Stimulated activated CD8-positive, alpha-beta memory T cell treated with anti-CD3 and anti-CD28 coated beads, Interleukin-4, amount 100 ng/mL, for 4 hours (primary cell): ENCODE measurements at regions not wholly inside any gene's neighbourhood (a gene's known extent, or its start where the extent isn't known, plus 50 kb on each side); places are given as distances from the start of the nearest gene placed in this dataset.
A peak's percentile ranks its signal among the peaks of the same experiment; 100 is the strongest.
"Not testable (repeated sequence)": the region's sequence is repeated elsewhere in the genome, so short reads cannot be mapped to it uniquely, and the experiment has no call there.

Source experiments
- DNase-seq, 2 donors: peaks; one replicate each; pipeline ENCODE4 v3.0.0-alpha.2; 2020; ENCODE audit warnings: low read depth in 2 of 2, low spot score in 1 of 2

GRCh38 chr10:60621018-60621417, 157.3 kb upstream of the CDK1 start:
- no peak for DNase-seq

DNA sequence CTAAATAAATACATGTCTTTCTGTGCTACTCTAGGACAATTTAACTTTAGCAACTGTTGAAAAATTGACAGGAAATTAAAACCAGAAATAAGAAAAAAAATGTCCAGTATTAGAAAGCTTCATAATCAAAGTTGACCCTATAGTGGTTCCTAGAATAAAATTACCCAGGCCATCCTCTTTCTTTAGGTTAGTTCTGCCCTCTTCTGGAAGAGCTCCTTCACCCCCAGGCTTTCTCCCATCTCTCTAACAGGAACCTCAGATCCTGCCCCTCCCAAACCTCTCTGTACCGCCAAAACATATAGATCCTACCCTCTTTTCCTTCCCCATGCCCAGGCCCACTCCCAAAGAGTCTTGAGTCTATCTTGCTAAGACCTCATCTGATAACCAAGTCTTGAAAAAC, 159.4 kb upstream of the CDK1 start:
- no peak for DNase-seq

DNA sequence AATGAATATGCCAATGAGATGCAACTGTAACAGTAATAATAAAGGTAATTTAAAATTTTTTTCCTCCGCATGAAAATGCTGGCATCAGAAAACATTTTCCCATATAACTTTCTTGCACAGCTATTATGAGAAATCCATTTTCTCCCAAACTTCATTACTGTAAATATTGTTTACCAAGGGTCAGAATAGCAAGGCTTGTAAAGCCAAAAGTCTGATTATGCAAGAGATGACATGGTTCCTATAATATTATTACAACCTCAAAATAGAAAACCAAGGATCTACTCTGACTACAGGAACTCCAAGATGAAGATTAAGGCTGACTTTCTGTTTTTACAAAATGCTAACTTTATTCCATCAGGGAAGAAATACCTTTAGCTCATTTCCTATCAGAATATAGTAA, 162.7 kb upstream of the CDK1 start:
- no peak for DNase-seq

DNA sequence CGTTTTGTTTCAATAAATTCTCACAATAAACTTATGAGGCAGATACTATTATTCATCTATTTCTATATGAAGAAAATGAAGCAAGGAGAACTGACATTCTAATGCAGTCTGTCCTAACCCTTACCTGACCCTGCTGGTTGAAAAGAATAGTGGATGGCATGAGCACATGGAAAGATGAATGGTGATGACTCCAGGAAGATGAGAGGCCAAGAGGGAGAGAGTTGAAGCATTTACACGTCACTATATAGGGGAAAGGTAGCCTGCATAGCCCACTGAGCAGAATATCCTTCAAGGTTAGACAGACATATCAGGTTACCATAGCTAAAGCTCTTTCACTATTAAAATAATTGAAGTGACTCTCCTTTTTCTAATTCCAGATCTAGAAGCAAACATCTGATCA, 163.9 kb upstream of the CDK1 start:
- DNase-seq: no peak

GRCh38 chr10:60613434-60613833, 164.8 kb upstream of the CDK1 start:
- no peak for DNase-seq

DNA sequence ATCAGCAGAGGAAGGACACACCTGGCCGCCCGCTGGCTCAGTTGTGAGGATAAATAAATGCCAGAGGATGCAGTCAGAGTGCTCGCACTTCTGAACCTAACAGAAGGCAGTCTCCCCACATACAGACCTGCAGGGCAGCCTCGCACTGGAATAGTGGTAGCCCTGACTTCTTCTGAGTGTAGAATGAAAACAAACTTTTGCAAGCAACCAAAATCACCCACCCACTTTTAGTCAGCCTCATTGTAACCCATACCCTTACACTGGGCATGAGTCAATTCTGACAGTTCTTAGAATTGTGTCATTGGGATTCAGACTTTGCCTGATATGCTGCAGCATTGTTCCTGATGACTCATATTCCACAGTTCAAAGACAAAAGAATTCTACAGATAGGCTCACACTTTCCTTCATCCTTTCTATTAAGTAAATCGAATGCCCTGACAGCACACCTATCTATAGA, 167.0 kb upstream of the CDK1 start:
- no peak for DNase-seq

DNA sequence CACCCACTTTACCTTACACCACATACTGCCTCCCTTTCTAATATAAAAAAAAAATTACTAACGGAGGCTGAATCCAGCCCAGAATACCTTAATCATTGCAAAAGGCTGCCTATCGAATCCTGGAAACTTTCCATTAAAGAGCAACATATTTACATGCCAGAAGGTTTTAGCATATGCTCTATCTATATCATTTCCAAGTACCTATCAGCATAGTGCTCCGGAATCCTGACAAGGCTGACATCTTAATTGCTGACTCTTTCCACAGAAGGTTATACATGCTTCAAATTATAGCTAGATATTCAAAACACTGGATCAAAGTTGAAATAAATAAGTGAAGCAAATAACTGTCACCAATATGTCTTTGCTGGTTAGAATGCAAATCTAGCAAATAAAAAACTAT, 170.9 kb upstream of the CDK1 start:
- DNase-seq: no peak

- DNase-seq: no peak
Measured at GRCh38 chr10:60606343-60607080, 171.8 kb upstream of the CDK1 start.

DNA sequence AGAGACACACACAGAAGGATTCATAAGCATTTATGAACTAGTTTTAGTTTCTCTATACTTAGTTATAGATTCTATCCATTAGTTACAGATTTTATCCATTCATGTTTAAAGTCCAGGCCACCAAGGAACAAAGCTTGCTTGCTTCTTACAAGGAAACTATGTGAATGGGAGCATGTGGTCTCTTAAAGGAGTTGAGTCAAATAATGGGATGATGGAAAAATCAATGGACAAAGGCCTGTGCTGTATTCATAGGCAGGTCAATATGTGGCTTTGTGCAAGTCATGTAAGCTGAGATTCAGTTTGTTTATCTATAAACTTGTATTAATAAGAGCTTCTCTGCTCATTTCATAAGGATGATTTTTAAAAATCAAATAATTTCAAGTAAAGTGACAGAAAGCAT, 172.8 kb upstream of the CDK1 start:
- no peak for DNase-seq

GRCh38 chr10:60604342-60604741, 173.9 kb upstream of the CDK1 start:
- DNase-seq: no peak

DNA sequence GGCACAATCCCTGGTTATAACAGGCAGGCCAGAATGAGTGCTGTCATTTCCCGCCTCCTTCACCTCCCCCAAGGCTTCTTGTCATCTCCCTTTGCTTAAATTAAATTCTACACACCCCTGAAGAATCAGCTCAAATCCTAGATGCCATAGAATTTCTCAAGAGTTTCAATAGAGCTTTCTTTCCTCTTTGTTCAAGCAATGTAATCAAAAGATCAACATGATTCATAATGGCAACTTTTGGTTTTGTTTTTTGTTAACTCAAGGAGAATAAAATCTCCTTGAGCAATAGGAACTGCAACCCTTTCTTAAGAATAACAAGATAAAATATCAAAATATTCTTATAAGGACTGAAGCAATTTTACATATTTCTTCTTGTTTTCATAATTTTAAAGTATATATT, 180.8 kb upstream of the CDK1 start:
- DNase-seq: no peak

DNA sequence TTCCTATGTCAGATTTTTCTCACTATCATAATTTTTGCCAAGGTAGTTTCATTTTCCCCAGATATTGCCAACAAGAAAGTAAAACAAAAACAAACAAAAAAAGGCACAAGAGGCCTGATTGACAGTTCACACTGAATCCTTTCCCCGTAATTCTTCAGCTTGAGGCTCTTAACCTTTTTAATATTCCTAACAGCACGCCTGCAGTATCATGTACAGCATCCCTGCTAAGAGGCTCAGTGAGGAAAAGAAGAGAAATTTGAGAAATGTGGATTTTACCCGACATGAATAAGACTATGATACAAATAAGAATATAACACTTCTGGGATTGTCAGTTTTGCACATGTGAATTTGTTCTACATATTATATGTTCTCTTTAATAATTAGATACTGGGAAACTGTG, 182.4 kb upstream of the CDK1 start:
- no peak for DNase-seq

DNA sequence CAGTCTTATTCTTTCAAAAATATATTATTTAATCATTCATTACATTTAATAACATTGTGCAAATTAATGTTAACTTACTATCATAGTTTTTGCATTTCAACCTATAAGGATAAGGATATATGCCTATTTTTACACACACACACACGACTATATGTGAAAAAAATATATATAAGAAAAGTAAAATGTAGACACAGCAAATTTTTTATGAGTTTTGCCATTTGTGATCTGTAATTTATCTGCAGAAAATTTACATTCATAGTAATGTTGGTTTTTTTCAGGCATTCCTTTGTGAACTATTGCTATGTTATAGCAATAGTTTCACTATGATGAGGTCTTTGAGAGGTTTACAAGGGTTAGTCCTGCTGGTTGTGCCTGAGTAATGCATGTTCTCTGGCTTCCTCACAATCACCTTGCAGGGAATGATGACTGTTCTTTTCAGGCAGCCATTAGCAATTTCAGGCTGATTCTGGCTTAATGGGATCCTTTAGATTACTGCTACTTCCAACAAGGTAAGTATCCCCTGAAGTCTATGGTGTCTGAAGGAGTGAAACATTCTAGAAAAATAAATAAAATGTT, 183.7 kb upstream of the CDK1 start:
- no peak for DNase-seq

- DNase-seq: no peak
Measured at GRCh38 chr10:60591119-60591518, 187.2 kb upstream of the CDK1 start.

DNA sequence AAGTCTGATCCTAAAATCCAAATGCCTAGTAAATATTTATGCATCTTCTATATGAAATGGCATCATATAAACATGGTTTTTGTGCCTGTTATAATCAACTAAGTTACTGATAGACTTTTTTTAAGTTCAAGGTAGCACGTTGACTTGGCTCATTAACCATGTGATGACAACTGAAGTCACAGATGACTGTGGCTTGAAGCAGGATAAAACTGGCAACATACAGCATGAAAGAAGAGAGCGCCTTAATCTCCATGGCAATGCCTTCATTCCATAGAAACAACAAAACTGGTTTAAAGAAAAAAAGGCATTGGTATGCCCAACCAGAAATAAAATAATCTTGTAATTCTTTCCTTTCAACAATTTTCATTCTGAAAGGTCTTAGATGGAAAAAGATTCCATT, 188.9 kb upstream of the CDK1 start:
- no peak for DNase-seq

GRCh38 chr10:60581782-60582181, 192.1 kb upstream of the ANK3 start:
- not testable (repeated sequence) for DNase-seq

DNA sequence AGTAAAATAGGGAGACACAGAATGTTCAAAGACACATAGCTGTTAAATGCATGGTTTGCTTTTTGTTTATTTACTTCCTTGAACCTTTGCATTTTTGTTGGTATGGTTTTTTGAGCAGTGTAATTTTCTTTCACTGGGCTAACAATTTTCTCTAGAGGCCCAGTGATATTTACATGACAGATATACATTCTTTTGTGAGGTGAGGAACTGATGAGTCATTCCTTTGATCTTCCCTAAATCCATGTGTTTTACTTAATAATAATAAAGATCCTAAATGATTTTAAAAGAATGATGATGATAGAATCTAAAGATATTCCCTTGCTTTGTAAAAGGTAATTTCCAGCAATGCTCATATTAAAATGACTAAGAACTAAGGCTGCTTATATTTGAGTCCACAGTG, 188.5 kb upstream of the ANK3 start:
- no peak for DNase-seq

DNA sequence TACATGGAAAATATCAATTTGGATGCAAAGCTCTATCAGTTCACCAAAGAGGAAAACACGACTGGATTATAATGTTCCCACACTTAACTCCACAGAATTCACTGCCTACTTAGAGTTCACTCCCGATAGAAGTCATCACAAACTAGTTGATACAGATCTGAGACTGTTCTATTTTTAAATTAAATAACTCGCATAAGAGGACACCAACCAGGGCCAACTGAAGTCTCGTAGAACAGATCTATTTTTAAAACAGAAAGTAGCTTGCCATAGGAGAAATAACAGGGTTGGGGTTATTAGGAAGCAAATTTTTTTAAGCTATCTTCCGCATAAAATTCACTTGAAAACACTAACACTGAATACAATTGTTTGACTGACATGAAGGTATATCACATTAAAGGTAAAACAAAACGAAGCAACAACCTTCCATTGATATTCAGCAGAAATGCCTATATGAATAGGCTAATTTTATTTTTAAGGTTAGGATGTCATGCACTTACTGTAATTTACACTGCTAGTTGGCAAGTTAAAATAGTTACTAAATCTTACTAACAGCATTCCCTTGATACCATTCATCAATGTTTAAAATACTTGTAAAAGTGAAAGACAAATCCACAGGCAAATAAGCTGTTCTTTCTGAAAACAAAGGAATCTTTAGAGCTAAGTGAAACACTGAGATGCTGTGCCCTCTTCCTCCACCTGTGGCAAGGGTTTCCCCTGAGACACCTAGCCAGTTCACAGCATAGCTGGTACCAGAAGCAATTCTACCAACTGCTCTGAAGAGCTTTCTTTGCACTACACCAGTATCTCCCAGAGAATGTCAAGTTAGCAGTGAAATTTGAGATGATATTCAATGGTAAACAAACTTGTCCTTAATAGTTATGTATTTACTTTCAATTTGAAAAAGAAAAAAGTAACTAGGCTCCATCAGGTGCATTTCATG, 186.7 kb upstream of the ANK3 start:
- DNase-seq: no peak

DNA sequence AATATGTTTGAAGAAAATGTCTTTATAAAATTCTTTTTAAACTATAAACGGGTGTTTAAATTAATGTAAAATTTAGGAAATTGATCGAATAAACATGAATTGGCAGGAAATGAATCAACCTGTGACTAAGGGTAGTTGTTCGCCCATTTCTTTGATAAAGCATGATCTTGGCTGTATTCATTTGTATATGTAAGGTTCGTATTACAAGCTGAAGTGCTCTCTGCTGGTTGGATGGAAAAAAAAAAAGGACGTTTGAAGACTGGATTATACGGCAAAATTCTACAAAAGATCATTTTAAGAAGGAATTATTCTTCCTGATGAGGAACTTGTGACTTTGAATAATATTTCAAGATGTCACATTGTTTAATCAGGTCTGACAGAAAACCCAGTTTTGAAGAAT, 185.4 kb upstream of the ANK3 start:
- DNase-seq: no peak

DNA sequence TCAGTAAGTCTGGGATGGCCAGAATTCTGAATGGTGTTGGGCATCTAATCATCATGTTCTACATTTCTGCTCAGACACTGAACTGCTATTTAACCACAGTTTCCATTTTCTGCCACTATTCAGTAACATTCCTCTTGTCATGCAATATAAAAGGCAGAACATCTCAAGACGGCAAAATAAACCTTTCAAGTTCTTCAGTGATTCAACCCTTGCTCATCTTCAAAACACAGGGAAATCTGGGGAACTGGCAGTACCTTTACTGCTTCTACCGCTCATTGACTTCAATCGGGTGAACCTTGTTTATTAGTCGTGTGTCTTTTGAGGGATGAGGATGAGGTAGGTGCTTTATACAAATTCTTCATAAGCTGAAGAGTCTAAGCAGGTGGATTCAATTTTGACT, 184.7 kb upstream of the ANK3 start:
- DNase-seq: no peak

DNA sequence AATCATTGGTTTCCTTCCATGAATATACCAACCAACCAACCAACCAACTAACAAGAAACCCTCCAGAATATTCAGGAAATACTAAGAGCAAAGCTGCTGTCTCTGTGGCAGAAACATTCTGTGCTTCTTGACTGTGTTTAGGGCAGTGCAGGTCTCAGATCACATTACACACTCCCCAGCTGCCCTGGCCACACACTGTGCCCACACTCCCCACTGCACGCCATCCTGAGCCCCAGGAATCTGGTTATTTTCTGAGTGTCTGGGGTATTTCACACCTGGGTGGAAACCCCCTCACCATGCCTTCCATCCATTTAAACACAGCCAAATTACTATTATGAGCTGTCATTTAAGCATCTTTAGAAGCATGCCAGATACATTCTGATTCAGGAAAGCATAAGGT, 183.7 kb upstream of the ANK3 start:
- DNase-seq: peak in 1 of 2 donors; percentile 14
